GM12864 (cell line): ENCODE measurements at regions not wholly inside any gene's neighbourhood (a gene's known extent, or its start where the extent isn't known, plus 50 kb on each side); places are given as distances from the start of the nearest gene placed in this dataset.
"Not testable (repeated sequence)": the region's sequence is repeated elsewhere in the genome, so short reads cannot be mapped to it uniquely, and the experiment has no call there.

ENCODE experiments used
- DNase-seq: peaks from one replicate; pipeline ENCODE4 v3.0.0-alpha.2; 2011; ENCODE audit warnings: low read depth
- H3K4me3 ChIP-seq: 2 replicates; pipeline ENCODE4 v1.5.1; 2011; ENCODE audit warnings: mild to moderate bottlenecking, low read depth, low read length, control low read depth
- CTCF ChIP-seq: IDR thresholded peaks from 2 replicates; pipeline ENCODE4 v1.5.1; 2011; ENCODE audit warnings: low read depth, mild to moderate bottlenecking, moderate library complexity, low read length, control low read depth, inconsistent platforms; ENCODE audit errors: missing control alignments

- H3K4me3 ChIP-seq, result no peak overlapping the region
- DNase-seq, result no peak
- TF ChIP-seq CTCF, result no peak
Observed at GRCh38 chr6:122180132-122180531, 219.3 kb upstream of the HSF2 start.

GRCh38 chr6:122182061-122182460 is 217.4 kb upstream of the HSF2 start:
- no peak for DNase-seq
- TF ChIP-seq CTCF, result no peak
- H3K4me3 ChIP-seq, result no peak overlapping the region

- no peak overlapping the region for H3K4me3 ChIP-seq
- no peak for TF ChIP-seq CTCF
- no peak for DNase-seq
Observed at GRCh38 chr6:122184401-122184827, 215.0 kb upstream of the HSF2 start.

- not testable (repeated sequence) for H3K4me3 ChIP-seq, DNase-seq
Observed at GRCh38 chr6:122185458-122185857, 214.0 kb upstream of the HSF2 start.

GRCh38 chr6:122187186-122187585 is 212.3 kb upstream of the HSF2 start:
- DNase-seq, result no peak
- H3K4me3 ChIP-seq, result no peak overlapping the region
- no peak for TF ChIP-seq CTCF

GRCh38 chr6:122198922-122199321 is 200.5 kb upstream of the HSF2 start:
- no peak for DNase-seq
- H3K4me3 ChIP-seq, result no peak overlapping the region
- TF ChIP-seq CTCF, result no peak

GRCh38 chr6:122200440-122200839 is 199.0 kb upstream of the HSF2 start:
- TF ChIP-seq CTCF, result no peak
- H3K4me3 ChIP-seq, result no peak overlapping the region
- DNase-seq, result no peak
